GM19328 (cell line): ENCODE measurements at regions not wholly inside any gene's neighbourhood (a gene's known extent, or its start where the extent isn't known, plus 50 kb on each side); places are given as distances from the start of the nearest gene placed in this dataset.

ENCODE experiments used
- ATAC-seq: cut with Tn5 transposase; IDR thresholded peaks from one replicate; pipeline ENCODE4 v1.9.1; 2021; ENCODE audit warnings: mild to moderate bottlenecking, moderate library complexity; ENCODE audit not compliant: unreplicated experiment

GRCh38 chr6:156457601-156458000, 319.6 kb upstream of the ARID1B start:
- no peak for ATAC-seq

- no peak for ATAC-seq
Measured at GRCh38 chr6:156455847-156456246, 321.3 kb upstream of the ARID1B start.

GRCh38 chr6:156454867-156455266, 322.3 kb upstream of the ARID1B start:
- no peak for ATAC-seq

GRCh38 chr6:156451726-156452125, 325.5 kb upstream of the ARID1B start:
- ATAC-seq, result no peak

GRCh38 chr6:156451088-156451487, 326.1 kb upstream of the ARID1B start:
- no peak for ATAC-seq

- ATAC-seq, result no peak
Measured at GRCh38 chr6:156450421-156450820, 326.8 kb upstream of the ARID1B start.

GRCh38 chr6:156449569-156449968, 327.6 kb upstream of the ARID1B start:
- no peak for ATAC-seq

- ATAC-seq, result no peak
Measured at GRCh38 chr6:156449128-156449527, 328.1 kb upstream of the ARID1B start.

- no peak for ATAC-seq
Measured at GRCh38 chr6:156448579-156448978, 328.6 kb upstream of the ARID1B start.

GRCh38 chr6:156440688-156441087, 336.5 kb upstream of the ARID1B start:
- ATAC-seq, result no peak

- no peak for ATAC-seq
Measured at GRCh38 chr6:156438350-156438923, 338.7 kb upstream of the ARID1B start.

GRCh38 chr6:156437121-156437879, 339.9 kb upstream of the ARID1B start:
- no peak for ATAC-seq

GRCh38 chr6:156434795-156435190, 342.4 kb upstream of the ARID1B start:
- ATAC-seq, result no peak

GRCh38 chr6:156434049-156434794, 343.0 kb upstream of the ARID1B start:
- no peak for ATAC-seq

- no peak for ATAC-seq
Measured at GRCh38 chr6:156432543-156432942, 344.6 kb upstream of the ARID1B start.

GRCh38 chr6:156430386-156430785, 346.8 kb upstream of the ARID1B start:
- no peak for ATAC-seq

- ATAC-seq, result no peak
Measured at GRCh38 chr6:156427345-156427744, 349.8 kb upstream of the ARID1B start.

GRCh38 chr6:156425359-156426020, 351.7 kb upstream of the ARID1B start:
- ATAC-seq, result no peak

GRCh38 chr6:156423829-156424228, 353.3 kb upstream of the ARID1B start:
- no peak for ATAC-seq

GRCh38 chr6:156423075-156423474, 354.1 kb upstream of the ARID1B start:
- ATAC-seq, result no peak

- no peak for ATAC-seq
Measured at GRCh38 chr6:156421933-156422332, 355.2 kb upstream of the ARID1B start.
